HEK293 (cell line): ENCODE measurements at regions not wholly inside any gene's neighbourhood (a gene's known extent, or its start where the extent isn't known, plus 50 kb on each side); places are given as distances from the start of the nearest gene placed in this dataset.

Experiments used
- CTCF ChIA-PET: fragments of 350-600 bp; formaldehyde crosslinking; extraction: SDS; loops from one replicate; lab custom pipeline; 2021; ENCODE audit warnings: antibody characterized with exemption; lab: Yijun Ruan, JAX
- POLR2A ChIA-PET: fragments of 300-600 bp; formaldehyde crosslinking; extraction: SDS; loops from one replicate; lab custom pipeline; 2020; ENCODE audit warnings: antibody characterized with exemption, inconsistent platforms; lab: Yijun Ruan, JAX
- H3K27ac ChIP-seq: fragments of 200-500 bp; sonication (Bioruptor generic); 2 replicates; pipeline ENCODE4 v1.5.1; 2014; ENCODE audit warnings: low read depth, low read length, control low read depth, inconsistent platforms; ENCODE audit errors: extremely low read depth
- H3K36me3 ChIP-seq, 2 experiments: fragments of 200-500 bp in 1 of 2; sonication (Bioruptor generic) in 1 of 2; 1 replicate in 1 of 2; 2 replicates in 1 of 2; pipeline ENCODE4 v1.5.1; 2014 to 2017; ENCODE audit warnings: inconsistent platforms in 2 of 2, low read length in 2 of 2; ENCODE audit not compliant: control insufficient read depth in 2 of 2, insufficient read depth in 1 of 2
- H3K4me1 ChIP-seq: fragments of 200-500 bp; sonication (Bioruptor generic); 2 replicates; pipeline ENCODE4 v1.5.1; 2014; ENCODE audit warnings: mild to moderate bottlenecking, low read length, inconsistent platforms; ENCODE audit not compliant: control insufficient read depth, insufficient read depth
- H3K4me3 ChIP-seq: 2 replicates; pipeline ENCODE4 v1.5.1; 2011; ENCODE audit warnings: low read depth, mild to moderate bottlenecking, control low read depth, low read length, moderate library complexity
- H3K9me3 ChIP-seq: fragments of 200-500 bp; sonication (Bioruptor generic); 2 replicates; pipeline ENCODE4 v1.5.1; 2014; ENCODE audit warnings: low read depth, low read length, inconsistent platforms; ENCODE audit not compliant: control insufficient read depth, insufficient read depth
- HOXA7 ChIP-seq: sonication (generic); formaldehyde crosslinking; IDR thresholded peaks from 2 replicates; pipeline ENCODE4 v1.8.1; 2022; ENCODE audit warnings: missing genetic modification reagents, borderline replicate concordance
- KLF1 ChIP-seq: fragments of 450-650 bp; formaldehyde crosslinking; IDR thresholded peaks from 2 replicates; pipeline ENCODE4 v1.5.1; 2016; ENCODE audit warnings: missing biosample characterization, missing genetic modification characterization
- KLF8 ChIP-seq: fragments of 450-650 bp; formaldehyde crosslinking; IDR thresholded peaks from 2 replicates; pipeline ENCODE4 v1.5.1; 2016; ENCODE audit warnings: missing biosample characterization, missing genetic modification characterization
- WT1 ChIP-seq: fragments of 450-650 bp; formaldehyde crosslinking; IDR thresholded peaks from 2 replicates; pipeline ENCODE4 v1.5.1; 2016; ENCODE audit warnings: missing biosample characterization, missing genetic modification characterization
- ZNF10 ChIP-seq: fragments of 450-650 bp; formaldehyde crosslinking; IDR thresholded peaks from 2 replicates; pipeline ENCODE4 v1.5.1; 2017; ENCODE audit warnings: missing biosample characterization, missing genetic modification characterization
- ZNF155 ChIP-seq: fragments of 450-650 bp; formaldehyde crosslinking; IDR thresholded peaks from 2 replicates; pipeline ENCODE4 v1.5.1; 2016; ENCODE audit warnings: missing biosample characterization, missing genetic modification characterization
- ZNF19 ChIP-seq: fragments of 450-650 bp; formaldehyde crosslinking; IDR thresholded peaks from 2 replicates; pipeline ENCODE4; 2016; ENCODE audit warnings: missing biosample characterization, missing genetic modification characterization, low read depth
- ZNF266 ChIP-seq: fragments of 450-650 bp; formaldehyde crosslinking; IDR thresholded peaks from 2 replicates; pipeline ENCODE4 v1.5.1; 2016; ENCODE audit warnings: missing biosample characterization, missing genetic modification characterization, low read depth
- ZNF274 ChIP-seq, 2 experiments: fragments of 200-500 bp in 1 of 2; fragments of 450-650 bp in 1 of 2; sonication (Bioruptor generic) in 1 of 2; formaldehyde crosslinking in 1 of 2; IDR thresholded peaks; 2 replicates each; pipeline versions ENCODE4 v1.5.1 to v1.6.1; 2014 to 2016; ENCODE audit warnings: borderline replicate concordance in 1 of 2, inconsistent platforms in 1 of 2, low read length in 1 of 2, missing biosample characterization in 1 of 2, missing genetic modification characterization in 1 of 2
- ZNF324 ChIP-seq: fragments of 450-650 bp; formaldehyde crosslinking; IDR thresholded peaks from 2 replicates; pipeline ENCODE4 v1.5.1; 2016; ENCODE audit warnings: missing biosample characterization, missing genetic modification characterization
- ZNF501 ChIP-seq: fragments of 450-650 bp; formaldehyde crosslinking; IDR thresholded peaks from 2 replicates; pipeline ENCODE4 v1.5.1; 2016; ENCODE audit warnings: missing biosample characterization, missing genetic modification characterization
- ZNF514 ChIP-seq: fragments of 450-650 bp; formaldehyde crosslinking; IDR thresholded peaks from 2 replicates; pipeline ENCODE4 v1.5.1; 2016; ENCODE audit warnings: missing biosample characterization, missing genetic modification characterization
- ZNF558 ChIP-seq: fragments of 450-650 bp; formaldehyde crosslinking; IDR thresholded peaks from 2 replicates; pipeline ENCODE4 v1.5.1; 2016; ENCODE audit warnings: missing biosample characterization, missing genetic modification characterization
- ZNF600 ChIP-seq: fragments of 450-650 bp; formaldehyde crosslinking; IDR thresholded peaks from 2 replicates; pipeline ENCODE4 v1.5.1; 2016; ENCODE audit warnings: missing biosample characterization, missing genetic modification characterization
- ZNF654 ChIP-seq: fragments of 450-650 bp; formaldehyde crosslinking; IDR thresholded peaks from 2 replicates; pipeline ENCODE4 v1.5.1; 2016; ENCODE audit warnings: low read depth, missing biosample characterization, missing genetic modification characterization
- ZNF658 ChIP-seq: fragments of 450-650 bp; formaldehyde crosslinking; IDR thresholded peaks from 2 replicates; pipeline ENCODE4; 2016; ENCODE audit warnings: missing biosample characterization, missing genetic modification characterization
- ZNF677 ChIP-seq: fragments of 450-650 bp; IDR thresholded peaks from 2 replicates; pipeline ENCODE4 v1.5.0; 2018; ENCODE audit warnings: missing biosample characterization, mild to moderate bottlenecking, missing genetic modification characterization, moderate library complexity
- ZNF701 ChIP-seq: fragments of 450-650 bp; formaldehyde crosslinking; IDR thresholded peaks from 2 replicates; pipeline ENCODE4 v1.5.1; 2016; ENCODE audit warnings: missing biosample characterization, missing genetic modification characterization
- TF ChIP-seq, protein P1 (sequence below): fragments of 450-650 bp; formaldehyde crosslinking; IDR thresholded peaks from 2 replicates; pipeline ENCODE4 v1.5.1; 2016; ENCODE audit warnings: missing biosample characterization, missing genetic modification characterization, low read depth
- TF ChIP-seq, protein P2 (sequence below): fragments of 450-650 bp; formaldehyde crosslinking; IDR thresholded peaks from 2 replicates; pipeline ENCODE4 v1.5.1; 2016; ENCODE audit warnings: missing biosample characterization, missing genetic modification characterization
- TF ChIP-seq, protein P3 (sequence below): fragments of 450-650 bp; formaldehyde crosslinking; IDR thresholded peaks from 2 replicates; pipeline ENCODE4 v1.5.1; 2016; ENCODE audit warnings: missing biosample characterization, missing genetic modification characterization
- TF ChIP-seq, protein P4 (sequence below): fragments of 450-650 bp; formaldehyde crosslinking; IDR thresholded peaks from 2 replicates; pipeline ENCODE4 v1.5.1; 2017; ENCODE audit warnings: missing biosample characterization, missing genetic modification characterization
- TF ChIP-seq, protein P5 (sequence below): fragments of 450-650 bp; formaldehyde crosslinking; IDR thresholded peaks from 2 replicates; pipeline ENCODE4 v1.5.1; 2017; ENCODE audit warnings: missing biosample characterization, missing genetic modification characterization

DNA sequence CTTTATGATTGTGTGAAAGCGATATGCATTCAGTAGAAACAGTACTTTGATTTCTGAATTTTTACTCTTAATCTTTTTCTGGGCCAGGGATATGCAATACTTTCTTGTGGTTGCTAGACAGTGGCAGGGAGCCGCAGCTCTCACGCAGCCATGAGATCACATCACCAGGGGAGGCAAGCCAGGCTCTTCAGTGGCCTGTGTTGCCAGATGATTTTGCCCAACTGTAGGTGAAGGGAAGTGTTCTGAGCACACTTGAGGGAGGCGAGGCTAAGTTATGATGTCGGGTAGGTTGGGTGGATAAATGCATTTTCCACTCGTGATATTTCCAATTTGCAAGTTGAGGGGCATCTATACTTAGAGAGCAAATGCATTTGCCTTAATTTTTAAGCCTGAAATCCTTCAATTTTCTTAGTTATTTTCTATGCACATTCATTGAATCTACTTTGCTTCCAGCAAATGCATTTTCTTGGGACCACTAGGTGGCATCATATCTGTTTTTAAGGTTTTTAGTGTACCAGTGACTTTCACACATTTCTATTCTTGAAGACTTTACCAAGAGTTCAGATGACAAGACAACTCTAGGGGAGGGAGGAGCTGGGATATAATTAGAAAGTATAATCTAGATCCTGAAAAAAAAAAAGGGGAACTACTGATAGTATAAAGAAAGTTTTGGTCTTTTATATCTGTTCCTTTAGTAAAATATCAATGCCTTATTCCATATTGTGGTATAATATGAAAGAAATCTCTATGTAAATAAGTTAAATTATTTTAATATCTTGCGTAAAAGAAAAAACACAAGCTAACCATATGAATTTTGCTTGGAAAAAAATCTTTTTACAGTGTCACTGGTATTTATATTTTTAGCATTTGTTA, 643.3 kb downstream of the SOCS6 start:
- ChIA-PET POLR2A (no interaction called here), CTCF (interaction anchor here (0.6 to 1.1 kb wide), 11 partner anchors 9 to 1400 kb away, joined by 3 to 5 read pairs (median 3); no protein-coding TSS in a partner anchor)
- Histone ChIP-seq H3K4me1 (no peaks in the 10 kb centered on the region), H3K36me3 (no peaks in the 10 kb centered on the region), H3K4me3 (no peak overlapping the region), H3K27ac (no peak overlapping the region), H3K9me3 (no peaks in the 10 kb centered on the region)
- TF ChIP-seq ZNF654 (tag by site-specific recombination) (peak; percentile 25; the same call in 1 of the 2 replicates), KLF8 (tag by site-specific recombination) (no peak), ZNF266 (tag by site-specific recombination) (no peak), ZNF600 (tag by site-specific recombination) (no peak)
- TF ChIP-seq, protein P1, sequence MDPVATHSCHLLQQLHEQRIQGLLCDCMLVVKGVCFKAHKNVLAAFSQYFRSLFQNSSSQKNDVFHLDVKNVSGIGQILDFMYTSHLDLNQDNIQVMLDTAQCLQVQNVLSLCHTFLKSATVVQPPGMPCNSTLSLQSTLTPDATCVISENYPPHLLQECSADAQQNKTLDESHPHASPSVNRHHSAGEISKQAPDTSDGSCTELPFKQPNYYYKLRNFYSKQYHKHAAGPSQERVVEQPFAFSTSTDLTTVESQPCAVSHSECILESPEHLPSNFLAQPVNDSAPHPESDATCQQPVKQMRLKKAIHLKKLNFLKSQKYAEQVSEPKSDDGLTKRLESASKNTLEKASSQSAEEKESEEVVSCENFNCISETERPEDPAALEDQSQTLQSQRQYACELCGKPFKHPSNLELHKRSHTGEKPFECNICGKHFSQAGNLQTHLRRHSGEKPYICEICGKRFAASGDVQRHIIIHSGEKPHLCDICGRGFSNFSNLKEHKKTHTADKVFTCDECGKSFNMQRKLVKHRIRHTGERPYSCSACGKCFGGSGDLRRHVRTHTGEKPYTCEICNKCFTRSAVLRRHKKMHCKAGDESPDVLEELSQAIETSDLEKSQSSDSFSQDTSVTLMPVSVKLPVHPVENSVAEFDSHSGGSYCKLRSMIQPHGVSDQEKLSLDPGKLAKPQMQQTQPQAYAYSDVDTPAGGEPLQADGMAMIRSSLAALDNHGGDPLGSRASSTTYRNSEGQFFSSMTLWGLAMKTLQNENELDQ, result no peak
- TF ChIP-seq, protein P2, sequence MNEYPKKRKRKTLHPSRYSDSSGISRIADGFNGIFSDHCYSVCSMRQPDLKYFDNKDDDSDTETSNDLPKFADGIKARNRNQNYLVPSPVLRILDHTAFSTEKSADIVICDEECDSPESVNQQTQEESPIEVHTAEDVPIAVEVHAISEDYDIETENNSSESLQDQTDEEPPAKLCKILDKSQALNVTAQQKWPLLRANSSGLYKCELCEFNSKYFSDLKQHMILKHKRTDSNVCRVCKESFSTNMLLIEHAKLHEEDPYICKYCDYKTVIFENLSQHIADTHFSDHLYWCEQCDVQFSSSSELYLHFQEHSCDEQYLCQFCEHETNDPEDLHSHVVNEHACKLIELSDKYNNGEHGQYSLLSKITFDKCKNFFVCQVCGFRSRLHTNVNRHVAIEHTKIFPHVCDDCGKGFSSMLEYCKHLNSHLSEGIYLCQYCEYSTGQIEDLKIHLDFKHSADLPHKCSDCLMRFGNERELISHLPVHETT, result no peak

DNA sequence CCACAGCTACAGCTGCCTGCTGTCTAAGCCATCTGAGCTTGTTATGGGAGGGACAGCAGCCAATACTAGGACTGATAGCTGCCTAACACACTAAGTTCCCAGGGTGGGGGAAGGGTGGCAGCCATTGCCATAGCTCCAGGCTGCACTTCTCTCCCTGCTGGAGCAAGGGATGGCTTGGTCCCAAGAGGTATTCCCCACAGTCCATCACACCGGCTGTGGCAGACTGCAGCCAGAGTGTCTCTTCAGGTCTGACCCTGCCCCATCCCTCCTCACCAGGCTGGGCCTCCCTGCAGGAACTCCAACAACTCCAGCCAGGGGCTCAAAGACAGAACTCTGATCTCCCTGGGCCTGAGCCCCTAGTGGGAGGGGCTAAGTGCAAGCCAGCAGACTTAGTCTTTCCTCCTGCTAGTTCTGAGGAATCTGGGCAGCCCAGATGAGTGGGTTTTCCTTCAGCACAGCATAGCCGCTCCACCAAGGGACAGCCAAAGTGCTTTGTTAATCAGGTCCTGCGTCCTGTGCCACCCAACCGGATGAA, 632.1 kb downstream of the SOCS6 start:
- Histone ChIP-seq H3K4me1 (no peaks in the 10 kb centered on the region), H3K4me3 (no peak overlapping the region), H3K36me3 (no peaks in the 10 kb centered on the region), H3K9me3 (no peaks in the 10 kb centered on the region), H3K27ac (no peak overlapping the region)
- CTCF ChIA-PET, result no interaction called here
- POLR2A ChIA-PET, result no interaction called here
- no peak for TF ChIP-seq WT1 (tag by site-specific recombination)
- TF ChIP-seq ZNF658 (tag by site-specific recombination), result no peak
- TF ChIP-seq, protein P3, sequence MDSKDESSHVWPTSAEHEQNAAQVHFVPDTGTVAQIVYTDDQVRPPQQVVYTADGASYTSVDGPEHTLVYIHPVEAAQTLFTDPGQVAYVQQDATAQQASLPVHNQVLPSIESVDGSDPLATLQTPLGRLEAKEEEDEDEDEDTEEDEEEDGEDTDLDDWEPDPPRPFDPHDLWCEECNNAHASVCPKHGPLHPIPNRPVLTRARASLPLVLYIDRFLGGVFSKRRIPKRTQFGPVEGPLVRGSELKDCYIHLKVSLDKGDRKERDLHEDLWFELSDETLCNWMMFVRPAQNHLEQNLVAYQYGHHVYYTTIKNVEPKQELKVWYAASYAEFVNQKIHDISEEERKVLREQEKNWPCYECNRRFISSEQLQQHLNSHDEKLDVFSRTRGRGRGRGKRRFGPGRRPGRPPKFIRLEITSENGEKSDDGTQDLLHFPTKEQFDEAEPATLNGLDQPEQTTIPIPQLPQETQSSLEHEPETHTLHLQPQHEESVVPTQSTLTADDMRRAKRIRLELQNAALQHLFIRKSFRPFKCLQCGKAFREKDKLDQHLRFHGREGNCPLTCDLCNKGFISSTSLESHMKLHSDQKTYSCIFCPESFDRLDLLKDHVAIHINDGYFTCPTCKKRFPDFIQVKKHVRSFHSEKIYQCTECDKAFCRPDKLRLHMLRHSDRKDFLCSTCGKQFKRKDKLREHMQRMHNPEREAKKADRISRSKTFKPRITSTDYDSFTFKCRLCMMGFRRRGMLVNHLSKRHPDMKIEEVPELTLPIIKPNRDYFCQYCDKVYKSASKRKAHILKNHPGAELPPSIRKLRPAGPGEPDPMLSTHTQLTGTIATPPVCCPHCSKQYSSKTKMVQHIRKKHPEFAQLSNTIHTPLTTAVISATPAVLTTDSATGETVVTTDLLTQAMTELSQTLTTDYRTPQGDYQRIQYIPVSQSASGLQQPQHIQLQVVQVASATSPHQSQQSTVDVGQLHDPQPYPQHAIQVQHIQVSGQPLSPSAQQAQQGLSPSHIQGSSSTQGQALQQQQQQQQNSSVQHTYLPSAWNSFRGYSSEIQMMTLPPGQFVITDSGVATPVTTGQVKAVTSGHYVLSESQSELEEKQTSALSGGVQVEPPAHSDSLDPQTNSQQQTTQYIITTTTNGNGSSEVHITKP (tag by site-specific recombination), result no peak
- no peak for TF ChIP-seq ZNF274 (IDR thresholded peaks at IDR 0.05; ENCODE audit: low read length)
- TF ChIP-seq ZNF274 (tag by site-specific recombination; IDR thresholded peaks at IDR 0.05; ENCODE audit: borderline replicate concordance), result no peak
- no peak for TF ChIP-seq ZNF10 (tag by site-specific recombination)
- no peak for TF ChIP-seq ZNF501
- no peak for TF ChIP-seq ZNF701 (tag by site-specific recombination)
- no peak for TF ChIP-seq HOXA7 (CRISPR knock-in tag)
- TF ChIP-seq ZNF558 (tag by site-specific recombination), result no peak
- TF ChIP-seq ZNF155 (tag by site-specific recombination), result no peak
- no peak for TF ChIP-seq ZNF514 (tag by site-specific recombination)
- no peak for TF ChIP-seq ZNF677
- TF ChIP-seq, protein P4, sequence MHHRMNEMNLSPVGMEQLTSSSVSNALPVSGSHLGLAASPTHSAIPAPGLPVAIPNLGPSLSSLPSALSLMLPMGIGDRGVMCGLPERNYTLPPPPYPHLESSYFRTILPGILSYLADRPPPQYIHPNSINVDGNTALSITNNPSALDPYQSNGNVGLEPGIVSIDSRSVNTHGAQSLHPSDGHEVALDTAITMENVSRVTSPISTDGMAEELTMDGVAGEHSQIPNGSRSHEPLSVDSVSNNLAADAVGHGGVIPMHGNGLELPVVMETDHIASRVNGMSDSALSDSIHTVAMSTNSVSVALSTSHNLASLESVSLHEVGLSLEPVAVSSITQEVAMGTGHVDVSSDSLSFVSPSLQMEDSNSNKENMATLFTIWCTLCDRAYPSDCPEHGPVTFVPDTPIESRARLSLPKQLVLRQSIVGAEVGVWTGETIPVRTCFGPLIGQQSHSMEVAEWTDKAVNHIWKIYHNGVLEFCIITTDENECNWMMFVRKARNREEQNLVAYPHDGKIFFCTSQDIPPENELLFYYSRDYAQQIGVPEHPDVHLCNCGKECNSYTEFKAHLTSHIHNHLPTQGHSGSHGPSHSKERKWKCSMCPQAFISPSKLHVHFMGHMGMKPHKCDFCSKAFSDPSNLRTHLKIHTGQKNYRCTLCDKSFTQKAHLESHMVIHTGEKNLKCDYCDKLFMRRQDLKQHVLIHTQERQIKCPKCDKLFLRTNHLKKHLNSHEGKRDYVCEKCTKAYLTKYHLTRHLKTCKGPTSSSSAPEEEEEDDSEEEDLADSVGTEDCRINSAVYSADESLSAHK, result no peak
- TF ChIP-seq, protein P5, sequence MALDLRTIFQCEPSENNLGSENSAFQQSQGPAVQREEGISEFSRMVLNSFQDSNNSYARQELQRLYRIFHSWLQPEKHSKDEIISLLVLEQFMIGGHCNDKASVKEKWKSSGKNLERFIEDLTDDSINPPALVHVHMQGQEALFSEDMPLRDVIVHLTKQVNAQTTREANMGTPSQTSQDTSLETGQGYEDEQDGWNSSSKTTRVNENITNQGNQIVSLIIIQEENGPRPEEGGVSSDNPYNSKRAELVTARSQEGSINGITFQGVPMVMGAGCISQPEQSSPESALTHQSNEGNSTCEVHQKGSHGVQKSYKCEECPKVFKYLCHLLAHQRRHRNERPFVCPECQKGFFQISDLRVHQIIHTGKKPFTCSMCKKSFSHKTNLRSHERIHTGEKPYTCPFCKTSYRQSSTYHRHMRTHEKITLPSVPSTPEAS (tag by site-specific recombination), result no peak
- TF ChIP-seq ZNF324, result no peak
- TF ChIP-seq KLF1 (tag by site-specific recombination), result no peak
- no peak for TF ChIP-seq ZNF19 (tag by site-specific recombination)
